GM12878 (cell line): ENCODE measurements at regions not wholly inside any gene's neighbourhood (a gene's known extent, or its start where the extent isn't known, plus 50 kb on each side); places are given as distances from the start of the nearest gene placed in this dataset.

Experiments
- ATAC-seq: fragments of 200-7000 bp; cut with Tn5 transposase; 3 replicates; pipeline ENCODE4 v1.9.1; 2020; ENCODE audit warnings: mild to moderate bottlenecking, moderate library complexity
- BruUV-seq: library from RNA; stranded (reverse); fragments of 400-500 nt; replicated peaks from 2 replicates; lab custom pipeline; 2021; lab: Mats Ljungman, UMichigan
- CTCF ChIA-PET: fragments of 300-600 bp; sonication (Branson Sonifier 250); formaldehyde crosslinking; extraction: SDS; loops from one replicate; lab custom pipeline; 2021; ENCODE audit warnings: inconsistent platforms; lab: Yijun Ruan, JAX
- POLR2A ChIA-PET: fragments of 350-600 bp; formaldehyde crosslinking; extraction: SDS; loops from one replicate; lab custom pipeline; 2021; ENCODE audit warnings: inconsistent platforms; lab: Charles Lee
- RAD21 ChIA-PET: fragments of 300-600 bp; sonication (Branson Sonifier 250); formaldehyde crosslinking; loops from one replicate; lab custom pipeline; 2023; ENCODE audit warnings: antibody characterized with exemption; ENCODE audit not compliant: unreplicated experiment; lab: Charles Lee
- SMC1A ChIA-PET: fragments of 300-600 bp; sonication (Branson Sonifier 250); formaldehyde crosslinking; loops from one replicate; lab custom pipeline; 2023; ENCODE audit not compliant: unreplicated experiment, uncharacterized antibody; lab: Charles Lee
- DNase-seq: peaks from one replicate; pipeline ENCODE4 v3.0.0-alpha.2; 2011; ENCODE audit warnings: low read depth, low spot score
- FAIRE-seq: peaks from 3 replicates; lab custom pipeline; 2011; peaks lifted over from hg19 to GRCh38; lab: Jason Lieb, UNC
- H2AFZ ChIP-seq: 2 replicates; pipeline ENCODE4 v1.6.0; 2011; ENCODE audit warnings: low read depth, low read length, control low read depth; ENCODE audit not compliant: control insufficient read depth
- H3K27ac ChIP-seq: 2 replicates; pipeline ENCODE4 v1.5.1; 2011; ENCODE audit warnings: control low read depth; ENCODE audit not compliant: control insufficient read depth, insufficient read depth
- H3K27me3 ChIP-seq, 2 experiments: replicated peaks in 1 of 2; 2 replicates each; pipeline versions ENCODE4 v1.6.0 to v1.6.1; 2011; ENCODE audit warnings: low read length in 1 of 2; ENCODE audit not compliant: control insufficient read depth in 2 of 2, insufficient read depth in 2 of 2
- H3K36me3 ChIP-seq, 2 experiments: 2 replicates each; pipeline ENCODE4 v1.5.1; 2011; ENCODE audit warnings: low read length in 1 of 2; ENCODE audit not compliant: control insufficient read depth in 2 of 2, insufficient read depth in 2 of 2
- H3K4me1 ChIP-seq: 2 replicates; pipeline ENCODE4 v1.6.1; 2011; ENCODE audit warnings: mild to moderate bottlenecking, low read length, moderate library complexity, mixed read lengths; ENCODE audit not compliant: control insufficient read depth, insufficient read depth
- H3K4me2 ChIP-seq: 2 replicates; pipeline ENCODE4 v1.6.0; 2011; ENCODE audit warnings: control low read depth; ENCODE audit not compliant: control insufficient read depth, insufficient read depth
- H3K4me3 ChIP-seq: fragments of 200-600 bp; sonication (generic); 2 replicates; pipeline ENCODE4 v1.5.1; 2016
- H3K79me2 ChIP-seq: 2 replicates; pipeline ENCODE4 v1.6.0; 2011; ENCODE audit warnings: low read length; ENCODE audit not compliant: control insufficient read depth, insufficient read depth
- H3K9ac ChIP-seq: 2 replicates; pipeline ENCODE4 v1.8.0; 2011; ENCODE audit warnings: low read length, control low read depth, mixed read lengths; ENCODE audit not compliant: control insufficient read depth, insufficient read depth
- H3K9me3 ChIP-seq: replicated peaks from 3 replicates; pipeline ENCODE4 v1.5.1; 2011; ENCODE audit warnings: mild to moderate bottlenecking, low read length; ENCODE audit not compliant: control insufficient read depth, insufficient read depth
- H4K20me1 ChIP-seq: 2 replicates; pipeline ENCODE4 v1.6.0; 2011; ENCODE audit not compliant: control insufficient read depth, insufficient read depth
- BCL3 ChIP-seq: IDR thresholded peaks from 2 replicates; pipeline ENCODE4 v1.6.1; 2011; ENCODE audit warnings: borderline replicate concordance, low read depth, mild to moderate bottlenecking, moderate library complexity, low read length; ENCODE audit not compliant: insufficient read depth, poor library complexity, severe bottlenecking
- PBX3 ChIP-seq: IDR thresholded peaks from 2 replicates; pipeline ENCODE4 v1.6.1; 2011; ENCODE audit warnings: mild to moderate bottlenecking, low read depth, low read length, moderate library complexity; ENCODE audit not compliant: insufficient replicate concordance
- RAD21 ChIP-seq: IDR thresholded peaks from 2 replicates; pipeline ENCODE4 v1.6.1; 2011; ENCODE audit warnings: mild to moderate bottlenecking, low read depth, low read length, moderate library complexity; ENCODE audit not compliant: insufficient read depth
- RELA ChIP-seq: fragments of 450-650 bp; IDR thresholded peaks from 2 replicates; pipeline ENCODE4 v1.8.0; 2014; ENCODE audit warnings: borderline replicate concordance; ENCODE audit not compliant: partially characterized antibody
- SKIL ChIP-seq: fragments of 450-650 bp; IDR thresholded peaks from 2 replicates; pipeline ENCODE4 v1.6.1; 2017; ENCODE audit warnings: mild to moderate bottlenecking, low read depth, inconsistent platforms; ENCODE audit not compliant: poor library complexity, severe bottlenecking
- TCF3 ChIP-seq: IDR thresholded peaks from 2 replicates; pipeline ENCODE4 v1.6.1; 2012; ENCODE audit warnings: low read depth, mild to moderate bottlenecking, low read length, borderline replicate concordance; ENCODE audit not compliant: insufficient read depth
- ZNF622 ChIP-seq: fragments of 450-650 bp; IDR thresholded peaks from 2 replicates; pipeline ENCODE4 v1.6.1; 2017; ENCODE audit warnings: mild to moderate bottlenecking, inconsistent platforms
- ZNF687 ChIP-seq: fragments of 450-650 bp; IDR thresholded peaks from 2 replicates; pipeline ENCODE4 v1.6.1; 2017; ENCODE audit warnings: mild to moderate bottlenecking, moderate library complexity
- WGBS: methylation state at CpG from one replicate; pipeline ENCODE4 v1.1.6; 2016; ENCODE audit warnings: low lambda C conversion rate; ENCODE audit not compliant: insufficient replicate concordance, insufficient coverage; ENCODE audit errors: missing lambda C conversion rate; 5-methylcytosine and 5-hydroxymethylcytosine counted together
- in situ Hi-C: fragments of 300-500 bp; cut with MboI; formaldehyde crosslinking; loops from 9 replicates; pipeline ENCODE4 v1.14.3; 2018; ENCODE audit warnings: mixed read lengths
- intact Hi-C: fragments of 100-400 bp; cut with micrococcal nuclease; formaldehyde crosslinking; loops from one replicate; pipeline ENCODE4 v1.14.2; 2022; ENCODE audit not compliant: unreplicated experiment

GRCh38 chr3:4065554-4065953 lies 237.6 kb upstream of the SETMAR start:
- TF ChIP-seq RELA, result no peak
- H3K27ac ChIP-seq, result no peak overlapping the region
- no peak for DNase-seq
- ATAC-seq, result no peak
- intact Hi-C loops (no loop called here), in situ Hi-C loops (no loop called here)
- no peaks in the 10 kb centered on the region for H3K36me3 ChIP-seq
- ChIA-PET SMC1A (no interaction called here), POLR2A (no interaction called here), CTCF (no interaction called here), RAD21 (no interaction called here)
- H4K20me1 ChIP-seq, result no peaks in the 10 kb centered on the region
- no peak overlapping the region for H2AFZ ChIP-seq
- H3K79me2 ChIP-seq, result no peaks in the 10 kb centered on the region
- H3K9ac ChIP-seq, result no peak overlapping the region
- no peak overlapping the region for H3K4me3 ChIP-seq
- BruUV-seq, result no TSS peak
- peaks cover 8% of the 10 kb centered on the region for H3K4me1 ChIP-seq
- WGBS, result 93% methylated on average over 1 of the region's 1 CpG
- no peaks in the 10 kb centered on the region for H3K9me3 ChIP-seq
- no peak for FAIRE-seq
- no peaks in the 10 kb centered on the region for H3K27me3 ChIP-seq
- H3K4me2 ChIP-seq, result no peak overlapping the region

- H3K9me3 ChIP-seq, result no peaks in the 10 kb centered on the region
- RAD21 ChIA-PET, result no interaction called here
- no peak overlapping the region for H3K27ac ChIP-seq
- CTCF ChIA-PET, result interaction anchor here (1.1 kb wide), 1 partner anchor 13 kb away, joined by 3 read pairs; no protein-coding TSS in a partner anchor
- in situ Hi-C loops, result no loop called here
- H3K36me3 ChIP-seq, result no peaks in the 10 kb centered on the region
- no peak overlapping the region for H3K9ac ChIP-seq
- no peak overlapping the region for H3K4me3 ChIP-seq
- no peaks in the 10 kb centered on the region for H3K79me2 ChIP-seq
- FAIRE-seq (no peak), ATAC-seq (no peak), DNase-seq (no peak)
- no TSS peak for BruUV-seq
- no peak overlapping the region for H2AFZ ChIP-seq
- POLR2A ChIA-PET, result no interaction called here
- intact Hi-C loops, result no loop called here
- no peak overlapping the region for H3K4me2 ChIP-seq
- H3K27me3 ChIP-seq, result no peaks in the 10 kb centered on the region
- SMC1A ChIA-PET, result no interaction called here
- H3K4me1 ChIP-seq, result peaks cover 8% of the 10 kb centered on the region
- no peaks in the 10 kb centered on the region for H4K20me1 ChIP-seq
- TF ChIP-seq TCF3 (no peak), PBX3 (no peak), SKIL (no peak), RAD21 (no peak), ZNF622 (no peak), BCL3 (no peak), ZNF687 (no peak)
Measured at GRCh38 chr3:4067893-4068292, 235.3 kb upstream of the SETMAR start.
